DND-41 (cell line): ENCODE measurements at regions not wholly inside any gene's neighbourhood (a gene's known extent, or its start where the extent isn't known, plus 50 kb on each side); places are given as distances from the start of the nearest gene placed in this dataset.

ENCODE experiments used
- ATAC-seq: fragments of 200-7000 bp; cut with Tn5 transposase; 3 replicates; pipeline ENCODE4 v1.9.1; 2021; ENCODE audit warnings: low read depth; ENCODE audit not compliant: insufficient read depth
- DNase-seq: peaks from one replicate; pipeline ENCODE4 v3.0.0-alpha.2; 2020
- H2AFZ ChIP-seq: 2 replicates; pipeline ENCODE4 v1.6.0; 2012; ENCODE audit warnings: low read depth, low read length
- H3K27ac ChIP-seq: 2 replicates; pipeline ENCODE4 v1.5.1; 2012; ENCODE audit warnings: low read length, inconsistent platforms
- H3K27me3 ChIP-seq: fragments of 200-600 bp; sonication (generic); 2 replicates; pipeline ENCODE4 v1.6.0; 2012; ENCODE audit warnings: low read length, mild to moderate bottlenecking, inconsistent platforms; ENCODE audit not compliant: insufficient read depth, poor library complexity
- H3K36me3 ChIP-seq: 2 replicates; pipeline ENCODE4 v1.5.1; 2012; ENCODE audit warnings: low read length, inconsistent platforms; ENCODE audit not compliant: insufficient read depth
- H3K4me1 ChIP-seq: 2 replicates; pipeline ENCODE4 v1.5.1; 2012; ENCODE audit warnings: mild to moderate bottlenecking, low read length; ENCODE audit not compliant: insufficient read depth
- H3K4me2 ChIP-seq: 2 replicates; pipeline ENCODE4 v1.6.0; 2012; ENCODE audit warnings: mild to moderate bottlenecking, moderate library complexity, low read length, inconsistent platforms; ENCODE audit not compliant: insufficient read depth
- H3K4me3 ChIP-seq, 2 experiments: fragments of 200-600 bp in 1 of 2; shearing (Covaris generic) in 1 of 2; 2 replicates each; pipeline ENCODE4 v1.5.1; 2012 to 2016; ENCODE audit warnings: inconsistent platforms in 2 of 2, low read length in 2 of 2, mild to moderate bottlenecking in 2 of 2, low read depth in 1 of 2, moderate library complexity in 1 of 2
- H3K79me2 ChIP-seq: 2 replicates; pipeline ENCODE4 v1.6.0; 2012; ENCODE audit warnings: low read length, inconsistent platforms; ENCODE audit not compliant: insufficient read depth
- H3K9ac ChIP-seq: 2 replicates; pipeline ENCODE4 v1.6.0; 2012; ENCODE audit warnings: low read depth, mild to moderate bottlenecking, inconsistent platforms, low read length, moderate library complexity
- H3K9me3 ChIP-seq: 2 replicates; pipeline ENCODE4 v1.5.1; 2012; ENCODE audit warnings: low read length, moderate library complexity, mild to moderate bottlenecking, inconsistent platforms; ENCODE audit not compliant: insufficient read depth, severe bottlenecking
- H4K20me1 ChIP-seq: 2 replicates; pipeline ENCODE4 v1.6.0; 2012; ENCODE audit warnings: low read length; ENCODE audit not compliant: insufficient read depth
- EZH2 ChIP-seq: IDR thresholded peaks from 3 replicates; pipeline ENCODE4 v1.6.1; 2012; ENCODE audit warnings: borderline replicate concordance, low read depth, mild to moderate bottlenecking, moderate library complexity, low read length, inconsistent platforms; ENCODE audit not compliant: severe bottlenecking
- TF ChIP-seq, protein P1 (sequence below): IDR thresholded peaks from 2 replicates; pipeline ENCODE4 v1.5.1; 2012; ENCODE audit warnings: borderline replicate concordance, low read length, moderate library complexity, mild to moderate bottlenecking; ENCODE audit not compliant: poor library complexity, severe bottlenecking; ENCODE audit errors: extremely low read depth

- H3K9ac ChIP-seq: no peak overlapping the region
- peaks cover 4% of the 10 kb centered on the region for H3K9me3 ChIP-seq
- H3K79me2 ChIP-seq: no peaks in the 10 kb centered on the region
- ATAC-seq (no peak), DNase-seq (no peak)
- H3K4me2 ChIP-seq: no peak overlapping the region
- H3K27me3 ChIP-seq: no peaks in the 10 kb centered on the region
- TF ChIP-seq, protein P1, sequence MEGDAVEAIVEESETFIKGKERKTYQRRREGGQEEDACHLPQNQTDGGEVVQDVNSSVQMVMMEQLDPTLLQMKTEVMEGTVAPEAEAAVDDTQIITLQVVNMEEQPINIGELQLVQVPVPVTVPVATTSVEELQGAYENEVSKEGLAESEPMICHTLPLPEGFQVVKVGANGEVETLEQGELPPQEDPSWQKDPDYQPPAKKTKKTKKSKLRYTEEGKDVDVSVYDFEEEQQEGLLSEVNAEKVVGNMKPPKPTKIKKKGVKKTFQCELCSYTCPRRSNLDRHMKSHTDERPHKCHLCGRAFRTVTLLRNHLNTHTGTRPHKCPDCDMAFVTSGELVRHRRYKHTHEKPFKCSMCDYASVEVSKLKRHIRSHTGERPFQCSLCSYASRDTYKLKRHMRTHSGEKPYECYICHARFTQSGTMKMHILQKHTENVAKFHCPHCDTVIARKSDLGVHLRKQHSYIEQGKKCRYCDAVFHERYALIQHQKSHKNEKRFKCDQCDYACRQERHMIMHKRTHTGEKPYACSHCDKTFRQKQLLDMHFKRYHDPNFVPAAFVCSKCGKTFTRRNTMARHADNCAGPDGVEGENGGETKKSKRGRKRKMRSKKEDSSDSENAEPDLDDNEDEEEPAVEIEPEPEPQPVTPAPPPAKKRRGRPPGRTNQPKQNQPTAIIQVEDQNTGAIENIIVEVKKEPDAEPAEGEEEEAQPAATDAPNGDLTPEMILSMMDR: no peak
- TF ChIP-seq EZH2: no peak
- no peak overlapping the region for H3K27ac ChIP-seq
- no peaks in the 10 kb centered on the region for H3K36me3 ChIP-seq
- no peaks in the 10 kb centered on the region for H3K4me1 ChIP-seq
- no peaks in the 10 kb centered on the region for H4K20me1 ChIP-seq
- H3K4me3 ChIP-seq: no peak overlapping the region
- no peak overlapping the region for H2AFZ ChIP-seq
Observed at GRCh38 chr2:51619961-51620360, 588.0 kb upstream of the NRXN1 start.

DNA sequence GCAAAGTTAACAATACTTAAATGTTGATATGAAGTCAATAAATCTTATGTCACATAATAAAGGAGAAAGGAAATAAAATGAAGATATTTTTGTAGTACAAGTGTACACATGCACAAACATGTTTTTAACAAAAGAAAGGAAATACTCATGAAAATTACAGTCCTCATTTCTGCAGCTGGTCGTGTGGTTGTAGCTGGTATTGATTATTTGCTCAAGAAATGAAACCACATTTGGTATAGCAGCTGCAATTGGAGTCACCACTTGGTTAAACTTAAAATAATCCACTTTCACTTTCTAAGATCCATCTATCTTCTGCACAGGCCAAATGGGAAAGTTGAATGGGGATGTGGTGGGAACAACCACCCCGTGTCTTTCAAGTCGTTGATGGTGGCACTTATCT lies 580.5 kb upstream of the NRXN1 start:
- no peak for DNase-seq
- H3K4me3 ChIP-seq: no peak overlapping the region
- H3K27me3 ChIP-seq: no peaks in the 10 kb centered on the region
- no peaks in the 10 kb centered on the region for H3K4me1 ChIP-seq
- H3K9me3 ChIP-seq: peaks cover 13% of the 10 kb centered on the region
- no peak for ATAC-seq
- H2AFZ ChIP-seq: no peak overlapping the region
- no peak overlapping the region for H3K27ac ChIP-seq
- H3K79me2 ChIP-seq: no peaks in the 10 kb centered on the region
- H4K20me1 ChIP-seq: no peaks in the 10 kb centered on the region
- no peak overlapping the region for H3K4me2 ChIP-seq
- no peak for TF ChIP-seq EZH2
- TF ChIP-seq, protein P1: no peak
- no peaks in the 10 kb centered on the region for H3K36me3 ChIP-seq
- H3K9ac ChIP-seq: no peak overlapping the region

GRCh38 chr2:51601706-51602105 lies 569.8 kb upstream of the NRXN1 start:
- Histone ChIP-seq H2AFZ (no peak overlapping the region), H3K4me1 (no peaks in the 10 kb centered on the region), H3K4me2 (no peak overlapping the region), H4K20me1 (no peaks in the 10 kb centered on the region), H3K79me2 (no peaks in the 10 kb centered on the region), H3K36me3 (no peaks in the 10 kb centered on the region), H3K9me3 (peaks cover 4% of the 10 kb centered on the region), H3K4me3 (no peak overlapping the region), H3K27me3 (no peaks in the 10 kb centered on the region), H3K9ac (no peak overlapping the region), H3K27ac (no peak overlapping the region)
- ATAC-seq (no peak), DNase-seq (no peak)
- TF ChIP-seq, protein P1: no peak
- TF ChIP-seq EZH2: no peak

DNA sequence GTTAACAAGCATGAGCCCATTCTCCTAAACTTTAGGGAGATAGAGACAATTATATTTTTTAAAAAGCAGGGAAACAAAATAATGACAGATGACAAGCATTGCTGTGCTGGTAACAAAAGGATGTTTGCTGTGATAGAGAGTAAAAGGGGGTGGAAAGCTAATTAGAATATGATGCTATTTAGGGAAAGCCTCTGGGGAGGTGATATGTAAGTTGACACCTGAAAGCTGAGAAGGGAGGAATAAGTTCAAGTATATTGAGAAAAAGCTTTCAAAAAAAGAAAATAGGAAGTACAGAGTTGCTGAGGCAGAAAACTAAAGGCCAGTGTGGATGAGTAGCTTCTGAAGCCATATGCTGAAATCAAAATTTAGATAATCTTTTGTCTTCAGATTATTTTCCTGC lies 565.2 kb upstream of the NRXN1 start:
- no peaks in the 10 kb centered on the region for H3K36me3 ChIP-seq
- no peak overlapping the region for H3K27ac ChIP-seq
- no peaks in the 10 kb centered on the region for H4K20me1 ChIP-seq
- H3K27me3 ChIP-seq: no peaks in the 10 kb centered on the region
- TF ChIP-seq, protein P1: no peak
- TF ChIP-seq EZH2: no peak
- H3K9ac ChIP-seq: no peak overlapping the region
- no peak overlapping the region for H3K4me3 ChIP-seq
- H2AFZ ChIP-seq: no peak overlapping the region
- no peaks in the 10 kb centered on the region for H3K9me3 ChIP-seq
- ATAC-seq: no peak
- H3K4me1 ChIP-seq: no peaks in the 10 kb centered on the region
- H3K79me2 ChIP-seq: no peaks in the 10 kb centered on the region
- no peak for DNase-seq
- H3K4me2 ChIP-seq: no peak overlapping the region
